Effector CD8-positive, alpha-beta T cell (primary cell): ENCODE measurements at regions not wholly inside any gene's neighbourhood (a gene's known extent, or its start where the extent isn't known, plus 50 kb on each side); places are given as distances from the start of the nearest gene placed in this dataset.
"Not testable (repeated sequence)": the region's sequence is repeated elsewhere in the genome, so short reads cannot be mapped to it uniquely, and the experiment has no call there.

Experiments
- DNase-seq: peaks from one replicate; lab custom pipeline; 2025; lab: John Stamatoyannopoulos, UW

GRCh38 chr1:200496937-200497336 lies 87.1 kb upstream of the ZNF281 start:
- no peak for DNase-seq

GRCh38 chr1:200495901-200496300 lies 86.1 kb upstream of the ZNF281 start:
- DNase-seq, result no peak

- no peak for DNase-seq
Measured at GRCh38 chr1:200493344-200493743, 83.5 kb upstream of the ZNF281 start.

- no peak for DNase-seq
Measured at GRCh38 chr1:200491103-200491502, 81.3 kb upstream of the ZNF281 start.

- DNase-seq, result no peak
Measured at GRCh38 chr1:200490183-200490582, 80.3 kb upstream of the ZNF281 start.

- DNase-seq, result peak; percentile 11
Measured at GRCh38 chr1:200488375-200489165, 78.7 kb upstream of the ZNF281 start.

DNA sequence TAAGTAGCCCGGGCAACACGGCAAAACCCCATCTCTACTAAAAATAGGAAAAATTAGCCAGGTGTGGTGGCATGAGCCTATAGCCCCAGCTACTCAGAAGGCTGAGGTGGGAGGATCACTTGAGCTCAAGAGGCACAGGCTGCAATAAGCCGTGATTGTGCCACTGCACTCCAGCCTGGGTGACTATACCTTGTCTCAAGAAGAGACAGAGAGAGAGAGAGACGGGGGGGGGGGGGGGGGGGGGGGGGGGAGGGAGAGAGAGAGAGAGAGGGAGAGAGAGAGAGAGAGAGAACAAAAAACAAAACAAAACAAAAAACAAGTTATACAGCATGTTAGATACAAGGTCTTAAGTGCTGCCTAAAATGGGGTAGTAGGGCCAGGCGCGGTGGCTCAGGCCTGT lies 77.8 kb upstream of the ZNF281 start:
- no peak for DNase-seq

GRCh38 chr1:200486634-200487033 lies 76.8 kb upstream of the ZNF281 start:
- DNase-seq, result no peak

DNA sequence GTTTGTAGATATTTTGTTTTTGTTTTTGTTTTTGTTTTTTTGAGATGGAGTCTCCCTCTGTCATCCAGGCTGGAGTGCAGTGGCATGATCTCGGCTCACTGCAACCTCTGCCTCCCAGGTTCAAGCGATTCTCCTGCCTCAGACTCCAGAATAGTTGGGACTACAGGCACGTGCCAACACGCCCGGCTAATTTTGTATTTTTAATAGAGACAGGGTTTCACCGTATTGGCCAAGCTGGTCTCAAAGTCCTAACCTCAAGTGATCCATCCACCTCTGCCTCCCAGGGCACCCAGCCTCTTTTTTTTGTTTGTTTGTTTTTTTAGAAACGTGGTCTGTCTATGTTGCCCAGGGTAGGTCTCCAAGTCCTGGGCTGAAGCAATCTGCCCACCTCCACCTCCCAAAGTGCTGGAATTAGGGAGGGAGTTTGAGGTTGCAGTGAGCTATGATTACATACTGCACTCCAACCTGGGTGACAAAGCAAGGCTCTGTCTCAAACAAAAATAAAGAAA lies 74.7 kb upstream of the ZNF281 start:
- DNase-seq, result not testable (repeated sequence)

GRCh38 chr1:200483491-200484143 lies 73.8 kb upstream of the ZNF281 start:
- no peak for DNase-seq

DNA sequence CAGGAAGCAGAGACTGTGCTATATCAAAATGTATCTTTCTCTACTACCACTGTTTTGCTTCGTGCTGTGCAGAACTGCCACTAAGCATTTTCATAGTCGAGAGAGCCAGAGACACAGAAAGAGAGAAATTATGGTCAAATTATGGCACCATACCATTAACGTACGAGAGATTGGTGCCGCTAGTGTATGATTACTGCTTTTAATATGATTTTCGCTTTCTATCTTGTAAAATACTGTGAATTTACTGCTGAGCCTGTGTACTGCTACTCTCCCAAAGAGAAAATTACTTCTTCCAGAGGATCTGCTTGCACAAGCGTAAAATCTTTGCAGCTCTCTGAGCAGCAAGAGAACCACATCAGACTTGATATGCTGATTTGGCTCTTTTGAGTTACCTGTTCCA lies 71.1 kb upstream of the ZNF281 start:
- DNase-seq, result no peak

DNA sequence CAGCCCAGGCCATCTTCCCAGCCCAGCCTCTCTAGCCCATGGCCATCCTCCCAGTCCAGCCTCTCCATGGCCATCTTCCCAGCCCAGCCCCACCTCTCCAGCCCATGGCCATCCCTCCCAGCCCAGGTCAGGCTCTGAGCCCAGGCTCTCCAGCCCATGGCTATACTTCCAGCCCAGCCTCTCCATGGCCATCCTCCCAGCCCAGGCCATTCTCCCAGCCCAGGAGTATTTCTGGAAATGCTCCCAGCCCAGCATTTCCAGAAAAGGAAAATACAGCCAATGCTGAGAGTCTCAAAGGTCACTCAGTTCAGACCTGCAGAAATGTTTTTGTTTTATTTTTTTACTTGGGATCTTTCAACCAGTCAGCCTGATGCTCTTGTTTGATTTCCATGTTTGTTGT lies 70.0 kb upstream of the ZNF281 start:
- no peak for DNase-seq

DNA sequence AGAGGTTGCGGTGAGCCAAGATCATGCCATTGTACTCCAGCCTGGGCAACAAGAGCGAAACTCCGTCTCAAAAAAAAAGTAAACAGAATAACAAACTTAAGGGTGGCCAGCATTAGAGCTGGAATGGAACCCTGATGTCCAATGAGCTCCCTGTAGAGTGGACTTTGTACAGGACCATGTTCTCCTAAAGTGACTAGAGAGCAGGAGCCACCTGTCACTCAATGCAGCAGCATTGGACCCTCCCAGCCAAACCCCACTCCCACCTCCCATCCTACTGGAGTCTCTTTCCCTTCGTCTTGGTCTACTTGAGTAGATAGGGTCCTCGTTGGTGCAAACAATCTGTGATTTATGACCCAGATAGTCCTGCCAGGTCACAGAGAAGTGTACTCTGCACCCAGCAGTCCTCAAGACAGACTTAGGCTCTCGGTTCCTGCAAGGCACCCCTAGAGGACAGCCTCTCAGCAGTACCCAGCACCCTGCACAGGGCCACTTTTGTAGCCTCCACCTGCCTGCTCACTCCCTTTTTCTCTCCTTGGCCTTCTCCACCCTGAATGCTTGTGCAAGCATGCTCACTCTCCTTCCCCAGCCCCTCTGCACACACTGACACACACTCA lies 69.2 kb upstream of the ZNF281 start:
- no peak for DNase-seq

DNA sequence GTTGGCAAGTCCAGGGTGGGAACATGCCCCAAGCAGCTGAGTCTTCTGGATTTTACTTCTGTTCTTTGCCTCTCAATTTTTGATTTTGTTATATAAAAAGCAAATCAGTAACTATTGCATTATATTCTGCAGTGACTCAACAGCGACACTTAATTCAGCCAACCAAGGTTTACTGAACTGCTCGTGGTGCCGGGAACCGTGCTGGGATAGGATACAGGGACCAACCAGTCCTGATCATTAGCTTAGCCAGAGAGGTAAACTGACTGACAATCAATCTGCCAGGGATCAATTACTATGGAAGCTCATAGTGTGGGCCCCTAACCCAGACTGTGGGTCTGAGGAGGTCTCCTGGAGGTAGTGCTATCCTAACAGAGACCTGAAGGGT lies 68.4 kb upstream of the ZNF281 start:
- no peak for DNase-seq

DNA sequence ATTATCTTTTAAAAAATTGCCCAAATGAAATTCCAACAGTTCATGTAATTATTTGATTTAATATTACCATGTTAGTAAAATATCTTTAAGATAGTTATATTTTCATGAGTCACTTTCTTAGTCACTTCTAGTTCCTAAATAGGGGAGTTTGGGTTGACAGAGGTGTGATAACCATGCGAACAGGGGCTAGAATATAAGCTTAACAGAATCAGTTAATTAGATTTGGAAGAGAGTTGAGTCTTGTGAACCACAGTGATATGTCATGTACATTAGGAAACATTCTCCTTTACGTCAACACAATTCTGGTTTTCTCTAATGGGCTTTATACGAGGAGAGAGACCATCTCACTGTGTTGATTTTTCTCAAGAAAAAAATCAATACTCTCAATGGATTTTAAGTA lies 64.8 kb upstream of the ZNF281 start:
- DNase-seq, result no peak

GRCh38 chr1:200473698-200474371 lies 64.0 kb upstream of the ZNF281 start:
- no peak for DNase-seq

- DNase-seq, result no peak
Measured at GRCh38 chr1:200471739-200472138, 61.9 kb upstream of the ZNF281 start.

GRCh38 chr1:200468264-200469001 lies 58.6 kb upstream of the ZNF281 start:
- DNase-seq, result no peak

DNA sequence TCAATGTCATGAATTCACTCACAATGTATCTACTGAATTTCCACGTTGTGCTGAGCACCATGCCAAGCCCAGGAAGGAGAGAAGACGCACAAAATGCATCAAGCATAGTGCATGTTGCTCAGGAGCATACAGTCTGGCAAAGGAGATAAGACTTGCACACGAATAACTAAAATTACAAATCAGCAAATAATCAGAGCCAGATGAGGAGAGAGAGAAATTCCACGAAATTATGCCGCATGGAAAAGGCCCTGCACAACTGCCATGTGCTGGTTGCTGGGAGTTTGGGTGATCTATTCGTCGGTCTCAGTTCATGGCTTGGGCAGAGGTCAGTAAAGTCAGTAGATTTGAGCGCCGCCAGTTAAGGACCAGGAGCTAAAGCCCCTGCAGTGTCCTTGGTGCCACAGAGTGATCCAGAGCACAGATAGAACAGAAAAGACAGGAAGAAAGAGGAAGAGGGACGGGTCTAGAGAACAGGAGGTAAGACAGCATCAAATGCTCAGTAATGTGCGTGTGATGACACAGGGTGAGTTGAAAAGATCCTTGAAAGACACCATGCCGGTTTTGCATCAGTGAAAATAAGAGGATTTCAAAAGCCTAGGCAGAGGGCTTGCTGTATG lies 55.1 kb upstream of the ZNF281 start:
- no peak for DNase-seq
